Breast epithelium (tissue), 4 donors: ENCODE measurements at regions not wholly inside any gene's neighbourhood (a gene's known extent, or its start where the extent isn't known, plus 50 kb on each side); places are given as distances from the start of the nearest gene placed in this dataset.
"Not testable (repeated sequence)": the region's sequence is repeated elsewhere in the genome, so short reads cannot be mapped to it uniquely, and the experiment has no call there.

Experiments
- DNase-seq, 2 donors: peaks; one replicate each; pipeline ENCODE4 v3.0.0-alpha.2; 2019; ENCODE audit warnings: low spot score in 2 of 2
- H3K27ac ChIP-seq, 2 donors: fragments of 200-600 bp; sonication (generic) in 1 of 2; one replicate each; pipeline ENCODE4 v1.5.1; 2016 to 2019; ENCODE audit warnings: mild to moderate bottlenecking in 1 of 2
- H3K27me3 ChIP-seq, 2 donors: fragments of 200-600 bp; sonication (generic) in 1 of 2; one replicate each; pipeline versions ENCODE4 v1.5.1 to v1.6.0; 2017 to 2019; ENCODE audit warnings: control low read depth in 1 of 2, mild to moderate bottlenecking in 1 of 2
- H3K36me3 ChIP-seq: fragments of 200-600 bp; one replicate; pipeline ENCODE4 v1.5.1; 2019
- H3K4me1 ChIP-seq, 2 donors: fragments of 200-600 bp; sonication (generic); one replicate each; pipeline ENCODE4 v1.5.1; 2016 to 2019; ENCODE audit warnings: control low read depth in 1 of 2
- H3K4me3 ChIP-seq, 3 donors: fragments of 200-600 bp; sonication (generic); 1 replicate in 2 of 3; 2 replicates in 1 of 3; pipeline ENCODE4 v1.5.1; 2016 to 2019; ENCODE audit warnings: mild to moderate bottlenecking in 3 of 3, moderate library complexity in 2 of 3
- H3K9me3 ChIP-seq, 2 donors: fragments of 200-600 bp; sonication (generic) in 1 of 2; one replicate each; pipeline ENCODE4 v1.5.1; 2016 to 2019; ENCODE audit warnings: control low read depth in 1 of 2
- POLR2A ChIP-seq: fragments of 450-650 bp; IDR thresholded peaks from one replicate; pipeline ENCODE4 v1.6.1; 2016; ENCODE audit warnings: antibody characterized with exemption, mild to moderate bottlenecking, moderate library complexity
- POLR2AphosphoS5 ChIP-seq, 3 donors: sonication (generic); formaldehyde crosslinking; IDR thresholded peaks; one replicate each; pipeline ENCODE4 v1.6.1; 2017; ENCODE audit warnings: antibody characterized with exemption in 3 of 3
- intact Hi-C: fragments of 100-400 bp; cut with DNase I; formaldehyde crosslinking; loops from one replicate; pipeline ENCODE4 v1.15.1; 2023; ENCODE audit warnings: low total_unique reads
- TF ChIP-seq, protein P1 (sequence below), 3 donors: fragments of 450-650 bp; IDR thresholded peaks; one replicate each; pipeline ENCODE4 v1.5.1; 2016 to 2017; ENCODE audit warnings: antibody characterized with exemption in 3 of 3, mild to moderate bottlenecking in 3 of 3, moderate library complexity in 3 of 3

DNA sequence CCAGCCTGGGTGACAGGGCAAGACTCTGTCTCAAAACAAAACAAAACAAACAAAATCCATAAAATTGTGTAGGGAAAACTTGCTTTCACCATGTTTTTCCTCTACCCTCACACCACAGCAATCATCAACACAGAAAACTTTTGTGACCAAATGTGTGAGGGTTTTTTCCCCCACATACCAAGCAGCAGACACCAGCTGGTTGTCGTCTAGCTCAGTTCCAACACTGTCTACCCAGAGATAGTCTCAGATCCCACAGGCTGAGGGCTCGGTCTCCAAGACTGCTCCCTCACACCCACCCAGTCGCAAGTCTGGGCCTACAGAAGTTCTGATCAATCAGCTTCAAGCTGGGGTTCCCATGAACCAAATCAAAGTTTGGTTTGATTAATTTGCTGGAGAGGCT lies 322.4 kb upstream of the MAGI2 start:
- H3K9me3 ChIP-seq = no peaks in the 10 kb centered on the region
- no peak for DNase-seq
- no peaks in the 10 kb centered on the region for H3K27me3 ChIP-seq
- intact Hi-C loops = no loop called here
- TF ChIP-seq, protein P1, sequence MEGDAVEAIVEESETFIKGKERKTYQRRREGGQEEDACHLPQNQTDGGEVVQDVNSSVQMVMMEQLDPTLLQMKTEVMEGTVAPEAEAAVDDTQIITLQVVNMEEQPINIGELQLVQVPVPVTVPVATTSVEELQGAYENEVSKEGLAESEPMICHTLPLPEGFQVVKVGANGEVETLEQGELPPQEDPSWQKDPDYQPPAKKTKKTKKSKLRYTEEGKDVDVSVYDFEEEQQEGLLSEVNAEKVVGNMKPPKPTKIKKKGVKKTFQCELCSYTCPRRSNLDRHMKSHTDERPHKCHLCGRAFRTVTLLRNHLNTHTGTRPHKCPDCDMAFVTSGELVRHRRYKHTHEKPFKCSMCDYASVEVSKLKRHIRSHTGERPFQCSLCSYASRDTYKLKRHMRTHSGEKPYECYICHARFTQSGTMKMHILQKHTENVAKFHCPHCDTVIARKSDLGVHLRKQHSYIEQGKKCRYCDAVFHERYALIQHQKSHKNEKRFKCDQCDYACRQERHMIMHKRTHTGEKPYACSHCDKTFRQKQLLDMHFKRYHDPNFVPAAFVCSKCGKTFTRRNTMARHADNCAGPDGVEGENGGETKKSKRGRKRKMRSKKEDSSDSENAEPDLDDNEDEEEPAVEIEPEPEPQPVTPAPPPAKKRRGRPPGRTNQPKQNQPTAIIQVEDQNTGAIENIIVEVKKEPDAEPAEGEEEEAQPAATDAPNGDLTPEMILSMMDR (IDR thresholded peaks at IDR 0.05) = no peak
- TF ChIP-seq POLR2A (no peak), POLR2AphosphoS5 (IDR thresholded peaks at IDR 0.05) (no peak)
- H3K27ac ChIP-seq = no peak overlapping the region
- H3K4me3 ChIP-seq = no peak overlapping the region
- H3K36me3 ChIP-seq = no peaks in the 10 kb centered on the region
- H3K4me1 ChIP-seq = no peaks in the 10 kb centered on the region

DNA sequence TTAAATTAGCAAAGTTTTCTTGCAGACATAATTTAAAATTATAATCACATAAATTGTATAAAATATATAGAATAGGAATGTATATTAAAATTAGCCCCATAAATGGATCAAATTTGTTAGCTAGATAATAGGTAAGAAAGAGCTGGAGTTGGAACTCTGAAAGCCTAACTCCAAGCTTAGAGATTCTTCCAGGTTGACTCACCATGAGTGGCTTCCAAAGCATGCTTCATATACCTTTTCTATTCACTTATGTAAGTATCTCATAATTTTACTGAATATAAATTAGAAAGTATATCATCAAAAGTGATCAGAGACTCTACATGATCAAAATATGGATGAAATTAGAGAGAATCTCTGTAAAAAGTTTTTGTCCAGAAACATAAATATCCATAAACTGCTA lies 320.7 kb upstream of the MAGI2 start:
- no peak overlapping the region for H3K4me3 ChIP-seq
- intact Hi-C loops = no loop called here

DNA sequence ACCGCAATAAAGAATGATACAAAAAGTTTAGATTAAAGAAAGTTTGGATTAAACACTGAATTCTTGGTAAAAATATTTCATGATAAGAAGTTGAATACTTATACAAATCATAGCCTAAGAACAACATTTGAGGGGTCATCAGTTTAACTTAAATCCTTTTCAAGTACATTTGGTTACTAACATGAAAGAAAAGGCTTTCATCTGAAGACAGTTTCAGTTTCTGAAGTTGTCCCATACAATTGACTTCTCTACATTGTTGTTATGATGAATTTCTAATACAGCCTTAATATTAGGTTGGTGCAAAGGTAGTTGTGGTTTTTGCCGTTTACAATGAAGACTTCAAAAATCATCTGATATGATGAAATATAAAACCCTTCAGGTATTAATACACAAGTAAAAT lies 317.5 kb upstream of the MAGI2 start:
- Histone ChIP-seq H3K9me3 (no peaks in the 10 kb centered on the region), H3K36me3 (no peaks in the 10 kb centered on the region), H3K27ac (no peak overlapping the region), H3K27me3 (no peaks in the 10 kb centered on the region), H3K4me3 (no peak overlapping the region), H3K4me1 (no peaks in the 10 kb centered on the region)
- intact Hi-C loops = no loop called here
- TF ChIP-seq, protein P1 (IDR thresholded peaks at IDR 0.05) = no peak
- no peak for TF ChIP-seq POLR2A
- no peak for TF ChIP-seq POLR2AphosphoS5 (IDR thresholded peaks at IDR 0.05)
- no peak for DNase-seq

More for the DNA sequence above, 320.7 kb upstream of the MAGI2 start:
- H3K36me3 ChIP-seq = no peaks in the 10 kb centered on the region
- TF ChIP-seq POLR2A = no peak
- TF ChIP-seq POLR2AphosphoS5 (IDR thresholded peaks at IDR 0.05) = no peak
- TF ChIP-seq, protein P1 (IDR thresholded peaks at IDR 0.05) = no peak
- H3K27ac ChIP-seq = no peak overlapping the region
- no peaks in the 10 kb centered on the region for H3K27me3 ChIP-seq
- no peaks in the 10 kb centered on the region for H3K4me1 ChIP-seq
- H3K9me3 ChIP-seq = no peaks in the 10 kb centered on the region
- DNase-seq = no peak

DNA sequence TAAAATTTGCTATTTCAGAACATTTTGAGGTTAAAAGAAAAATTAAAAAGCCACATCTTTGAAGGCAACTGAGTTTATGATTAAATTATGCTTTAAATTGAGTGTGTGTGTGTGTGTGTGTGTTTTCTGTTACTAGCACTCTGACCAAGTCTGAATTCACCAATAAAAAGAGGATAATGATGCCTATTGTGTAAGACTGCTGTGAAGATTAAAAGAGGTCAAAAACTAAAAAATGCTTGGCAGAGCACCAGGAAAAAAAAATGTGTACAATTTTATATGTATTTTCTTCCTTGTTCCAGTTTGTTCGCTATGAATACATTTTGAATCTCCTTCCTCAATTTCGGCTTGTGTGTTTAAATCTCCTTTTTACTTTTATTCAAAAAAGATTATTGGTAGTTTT lies 316.6 kb upstream of the MAGI2 start:
- H3K9me3 ChIP-seq = no peaks in the 10 kb centered on the region
- TF ChIP-seq POLR2A = no peak
- TF ChIP-seq, protein P1 (IDR thresholded peaks at IDR 0.05) = no peak
- no peak for TF ChIP-seq POLR2AphosphoS5 (IDR thresholded peaks at IDR 0.05)
- no peak for DNase-seq
- H3K4me1 ChIP-seq = no peaks in the 10 kb centered on the region
- no peak overlapping the region for H3K4me3 ChIP-seq
- H3K27ac ChIP-seq = no peak overlapping the region
- H3K36me3 ChIP-seq = no peaks in the 10 kb centered on the region
- H3K27me3 ChIP-seq = no peaks in the 10 kb centered on the region
- intact Hi-C loops = no loop called here

DNA sequence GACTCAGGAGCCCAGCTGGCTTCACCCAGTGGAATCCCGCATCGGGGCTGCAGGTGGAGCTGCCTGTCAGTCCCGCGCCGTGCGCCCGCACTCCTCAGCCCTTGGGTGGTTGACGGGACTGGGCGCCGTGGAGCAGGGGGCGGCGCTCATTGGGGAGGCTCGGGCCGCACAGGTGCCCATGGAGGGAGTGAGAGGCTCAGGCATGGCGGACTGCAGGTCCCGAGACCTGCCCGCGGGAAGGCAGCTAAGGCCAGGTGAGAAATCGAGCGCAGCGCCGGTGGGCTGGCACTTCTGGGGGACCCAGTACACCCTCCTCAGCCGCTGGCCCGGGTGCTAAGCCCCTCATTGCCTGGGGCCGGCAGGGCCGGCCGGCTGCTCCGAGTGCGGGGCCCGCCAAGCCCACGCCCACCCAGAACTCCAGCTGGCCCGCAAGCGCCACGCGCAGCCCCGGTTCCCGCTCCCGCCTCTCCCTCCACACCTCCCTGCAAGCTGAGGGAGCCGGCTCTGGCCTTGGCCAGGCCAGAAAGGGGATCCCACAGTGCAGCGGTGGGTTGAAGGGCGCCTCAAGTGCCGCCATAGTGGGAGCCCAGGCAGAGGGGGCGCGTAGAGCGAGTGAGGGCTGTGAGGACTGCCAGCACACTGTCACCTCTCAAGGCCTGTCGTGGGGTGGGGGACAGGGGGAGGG lies 314.6 kb upstream of the MAGI2 start:
- H3K27ac ChIP-seq, H3K27me3 ChIP-seq, DNase-seq, H3K9me3 ChIP-seq, H3K4me1 ChIP-seq, intact Hi-C loops, H3K4me3 ChIP-seq, H3K36me3 ChIP-seq: not testable (repeated sequence)

DNA sequence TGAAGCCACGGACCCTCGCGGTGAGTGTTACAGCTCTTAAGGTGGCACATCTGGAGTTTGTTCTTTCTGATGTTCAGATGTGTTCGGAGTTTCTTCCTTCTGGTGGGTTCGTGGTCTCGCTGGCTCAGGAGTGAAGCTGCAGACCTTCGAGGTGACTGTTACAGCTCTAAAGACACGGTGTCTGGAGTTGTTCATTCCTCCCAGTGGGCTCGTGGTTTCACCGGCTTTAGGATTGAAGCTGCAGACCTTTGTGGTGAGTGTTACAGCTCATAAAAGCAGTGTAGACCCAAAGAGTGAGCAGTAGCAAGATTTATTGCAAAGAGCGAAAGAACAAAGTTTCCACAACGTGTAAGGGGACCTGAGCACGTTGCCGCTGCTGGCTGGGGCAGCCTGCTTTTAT lies 313.7 kb upstream of the MAGI2 start:
- H3K36me3 ChIP-seq, H3K27ac ChIP-seq, DNase-seq, H3K4me3 ChIP-seq, H3K27me3 ChIP-seq, H3K9me3 ChIP-seq, intact Hi-C loops, H3K4me1 ChIP-seq: not testable (repeated sequence)
